IPS DF 6.9 (cell line): ENCODE measurements at regions not wholly inside any gene's neighbourhood (a gene's known extent, or its start where the extent isn't known, plus 50 kb on each side); places are given as distances from the start of the nearest gene placed in this dataset.
"Not testable (repeated sequence)": the region's sequence is repeated elsewhere in the genome, so short reads cannot be mapped to it uniquely, and the experiment has no call there.

ENCODE experiments used
- DNase-seq: peaks from one replicate; pipeline ENCODE4 v3.0.0-alpha.2; 2013; ENCODE audit warnings: low read depth, low spot score
- H3K27ac ChIP-seq: one replicate; pipeline ENCODE4 v1.5.1; 2013; ENCODE audit warnings: low read length, control low read depth
- H3K27me3 ChIP-seq: 2 replicates; pipeline ENCODE4 v1.6.1; 2013; ENCODE audit warnings: mild to moderate bottlenecking, low read length; ENCODE audit not compliant: control insufficient read depth, insufficient read depth
- H3K36me3 ChIP-seq: 2 replicates; pipeline ENCODE4 v1.6.1; 2013; ENCODE audit warnings: low read length; ENCODE audit not compliant: control insufficient read depth, insufficient read depth
- H3K4me1 ChIP-seq: 2 replicates; pipeline ENCODE4 v1.6.1; 2013; ENCODE audit warnings: low read length; ENCODE audit not compliant: control insufficient read depth, insufficient read depth
- H3K4me3 ChIP-seq: 2 replicates; pipeline ENCODE4 v1.5.1; 2013; ENCODE audit warnings: mild to moderate bottlenecking, low read length
- H3K9me3 ChIP-seq: 2 replicates; pipeline ENCODE4 v1.6.1; 2013; ENCODE audit warnings: low read length, inconsistent platforms; ENCODE audit not compliant: control insufficient read depth, insufficient read depth
- WGBS: extraction: QIAGEN DNeasy Blood & Tissue Kit; methylation state at CpG from one replicate; pipeline ENCODE4 v1.1.7; 2013; ENCODE audit warnings: mixed read lengths, missing lambda C conversion rate; ENCODE audit not compliant: insufficient read length, insufficient coverage; 5-methylcytosine and 5-hydroxymethylcytosine counted together

DNA sequence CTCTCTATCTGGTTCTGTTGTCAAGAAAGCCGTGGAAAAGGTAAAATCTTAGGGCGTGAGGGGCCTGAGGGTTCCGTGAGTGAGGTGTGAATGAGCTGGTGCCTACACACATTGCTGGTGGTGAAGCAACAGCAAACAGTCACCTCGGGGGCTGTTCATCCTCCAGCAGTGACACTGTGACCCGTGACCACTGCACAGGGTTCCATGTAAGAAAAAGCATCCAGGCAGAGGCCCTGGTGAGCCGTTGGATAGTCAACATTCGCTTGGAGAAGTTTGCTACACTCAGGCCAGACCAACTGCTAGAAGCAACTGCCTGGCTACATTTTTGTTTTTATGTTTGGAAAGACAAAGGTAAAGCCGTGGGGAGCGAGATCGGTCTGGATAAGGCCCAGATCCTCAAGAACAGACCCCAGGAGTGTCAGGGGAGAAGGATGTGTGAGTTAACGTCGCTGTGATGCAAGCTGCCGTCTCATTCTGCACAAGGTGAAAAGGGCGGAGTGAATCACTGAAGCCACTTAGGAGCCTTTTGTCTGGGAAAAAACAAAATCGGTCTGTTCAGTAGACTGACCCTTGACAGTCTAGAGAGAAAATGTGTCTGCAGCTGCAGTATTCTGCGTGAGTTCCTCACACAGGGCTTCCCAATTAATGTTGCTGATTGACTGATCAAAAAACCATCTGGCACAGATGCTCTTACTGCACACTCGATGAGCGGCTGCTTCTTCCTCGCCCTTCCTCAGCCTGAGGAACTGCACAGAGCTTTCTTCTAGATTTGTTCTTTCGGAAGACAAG, 404.0 kb downstream of the SMOC2 start:
- no CpG with 5 or more reads among the region's 20 CpGs for WGBS
- no peak for DNase-seq
- no peaks in the 10 kb centered on the region for H3K4me1 ChIP-seq

DNA sequence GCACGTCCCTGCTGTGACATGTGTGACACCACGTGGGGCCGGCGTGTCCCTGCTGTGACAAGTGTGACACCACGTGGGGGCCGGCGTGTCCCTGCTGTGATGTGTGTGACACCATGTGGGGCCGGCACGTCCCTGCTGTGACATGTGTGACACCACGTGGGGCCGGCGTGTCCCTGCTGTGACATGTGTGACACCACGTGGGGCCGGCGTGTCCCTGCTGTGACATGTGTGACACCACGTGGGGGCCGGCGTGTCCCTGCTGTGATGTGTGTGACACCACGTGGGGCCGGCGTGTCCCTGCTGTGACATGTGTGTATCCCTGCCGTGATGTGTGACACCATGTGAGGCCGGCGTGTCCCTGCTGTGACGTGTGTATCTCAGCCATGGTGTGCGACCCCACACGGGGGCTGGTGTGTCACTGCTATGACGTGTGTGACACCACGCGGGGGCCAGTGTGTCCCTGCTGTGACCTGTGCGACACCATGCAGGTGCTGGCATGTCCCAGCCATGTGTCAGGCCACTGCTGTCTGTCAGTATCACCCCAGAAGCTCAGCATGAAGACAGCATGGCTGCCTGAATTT, 401.7 kb downstream of the SMOC2 start:
- not testable (repeated sequence) for H3K27me3 ChIP-seq, DNase-seq, H3K4me1 ChIP-seq, H3K4me3 ChIP-seq, H3K36me3 ChIP-seq, H3K27ac ChIP-seq, H3K9me3 ChIP-seq
- no CpG with 5 or more reads among the region's 31 CpGs for whole genome bisulfite sequencing

More for the DNA sequence above, 404.0 kb downstream of the SMOC2 start:
- no peak overlapping the region for H3K27ac ChIP-seq
- H3K9me3 ChIP-seq, result no peaks in the 10 kb centered on the region
- H3K4me3 ChIP-seq, result no peak overlapping the region
- H3K27me3 ChIP-seq, result no peaks in the 10 kb centered on the region
- H3K36me3 ChIP-seq, result no peaks in the 10 kb centered on the region

DNA sequence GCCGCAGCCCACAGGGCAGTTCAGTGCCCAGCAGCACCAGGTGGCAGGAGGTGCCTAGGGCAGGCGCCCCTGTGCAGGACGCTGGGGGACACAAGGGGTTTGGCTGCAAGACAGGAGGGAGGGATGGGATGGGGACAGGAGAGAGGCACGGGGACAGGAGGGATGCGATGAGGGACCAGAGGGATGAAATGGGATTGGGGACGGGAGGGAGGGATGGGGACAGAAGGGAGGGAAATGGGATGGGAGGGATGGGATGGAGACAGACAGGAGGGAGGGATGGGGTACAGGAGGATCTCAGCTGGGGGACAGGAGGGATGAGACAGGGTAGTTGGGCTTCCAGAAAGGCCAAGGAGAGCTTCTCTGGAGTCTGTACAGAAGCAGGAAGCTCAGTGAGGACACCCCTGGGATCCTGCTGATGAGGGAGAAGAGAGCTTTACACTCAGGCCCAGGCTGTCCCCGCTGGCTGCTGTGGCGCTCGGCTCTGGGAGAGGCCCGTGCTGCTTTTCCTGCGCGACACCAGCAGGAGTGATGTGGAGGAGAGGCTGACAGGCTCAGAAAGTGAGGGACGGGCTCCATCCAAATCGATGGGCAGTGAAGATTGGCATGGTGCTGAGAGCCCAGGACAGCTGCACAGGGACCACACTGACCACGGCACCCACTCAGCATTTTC, 400.8 kb downstream of the SMOC2 start:
- DNase-seq, result no peak
- Histone ChIP-seq H3K27me3 (no peaks in the 10 kb centered on the region), H3K9me3 (no peaks in the 10 kb centered on the region), H3K4me1 (peaks cover 4% of the 10 kb centered on the region), H3K4me3 (no peak overlapping the region), H3K36me3 (no peaks in the 10 kb centered on the region), H3K27ac (no peak overlapping the region)
- no CpG with 5 or more reads among the region's 15 CpGs for WGBS

DNA sequence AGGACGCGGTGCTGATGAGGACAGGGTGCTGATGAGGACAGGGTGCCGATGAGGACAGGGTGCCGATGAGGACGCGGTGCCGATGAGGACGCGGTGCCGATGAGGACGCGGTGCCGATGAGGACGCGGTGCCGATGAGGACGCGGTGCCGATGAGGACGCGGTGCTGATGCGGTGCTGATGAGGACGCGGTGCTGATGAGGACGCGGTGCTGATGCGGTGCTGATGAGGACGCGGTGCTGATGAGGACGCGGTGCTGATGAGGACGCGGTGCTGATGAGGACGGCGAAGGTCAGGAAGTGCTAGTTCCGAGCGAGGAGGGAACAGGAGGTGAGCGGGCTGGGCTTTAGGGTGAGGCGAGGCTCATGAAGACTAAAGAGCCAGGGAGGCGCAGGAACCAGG, 399.9 kb downstream of the SMOC2 start:
- H3K4me3 ChIP-seq, H3K9me3 ChIP-seq, H3K36me3 ChIP-seq, H3K4me1 ChIP-seq, H3K27me3 ChIP-seq, H3K27ac ChIP-seq, DNase-seq: not testable (repeated sequence)
- WGBS, result no CpG with 5 or more reads among the region's 40 CpGs

DNA sequence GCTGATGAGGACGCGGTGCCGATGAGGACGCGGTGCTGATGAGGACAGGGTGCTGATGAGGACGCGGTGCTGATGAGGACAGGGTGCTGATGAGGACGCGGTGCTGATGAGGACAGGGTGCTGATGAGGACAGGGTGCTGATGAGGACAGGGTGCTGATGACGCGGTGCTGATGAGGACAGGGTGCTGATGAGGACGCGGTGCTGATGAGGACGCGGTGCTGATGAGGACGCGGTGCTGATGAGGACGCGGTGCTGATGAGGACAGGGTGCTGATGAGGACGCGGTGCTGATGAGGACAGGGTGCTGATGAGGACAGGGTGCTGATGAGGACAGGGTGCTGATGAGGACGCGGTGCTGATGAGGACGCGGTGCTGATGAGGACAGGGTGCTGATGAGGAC, 399.3 kb downstream of the SMOC2 start:
- no CpG with 5 or more reads among the region's 25 CpGs for WGBS
- H3K4me3 ChIP-seq, H3K9me3 ChIP-seq, H3K4me1 ChIP-seq, H3K27me3 ChIP-seq, DNase-seq, H3K36me3 ChIP-seq, H3K27ac ChIP-seq: not testable (repeated sequence)

DNA sequence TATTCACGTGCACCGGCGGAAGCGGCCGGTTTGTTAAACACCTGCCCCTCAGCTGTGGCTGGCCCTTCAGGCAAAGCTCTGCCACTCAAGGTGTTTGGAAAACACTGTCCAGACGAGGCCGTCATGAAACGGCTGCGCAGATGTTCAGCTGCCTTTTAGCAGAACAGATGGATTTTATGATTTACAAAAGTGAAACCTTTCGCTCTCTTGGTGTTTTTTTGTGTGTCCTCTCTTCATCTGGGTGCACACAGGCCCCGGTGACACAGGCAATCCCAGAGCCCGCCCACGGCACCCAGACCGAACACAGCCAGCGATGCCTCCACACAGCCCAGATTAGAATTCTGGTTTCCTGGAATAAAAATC, 397.0 kb downstream of the SMOC2 start:
- H3K27ac ChIP-seq, result no peak overlapping the region
- no peak for DNase-seq

DNA sequence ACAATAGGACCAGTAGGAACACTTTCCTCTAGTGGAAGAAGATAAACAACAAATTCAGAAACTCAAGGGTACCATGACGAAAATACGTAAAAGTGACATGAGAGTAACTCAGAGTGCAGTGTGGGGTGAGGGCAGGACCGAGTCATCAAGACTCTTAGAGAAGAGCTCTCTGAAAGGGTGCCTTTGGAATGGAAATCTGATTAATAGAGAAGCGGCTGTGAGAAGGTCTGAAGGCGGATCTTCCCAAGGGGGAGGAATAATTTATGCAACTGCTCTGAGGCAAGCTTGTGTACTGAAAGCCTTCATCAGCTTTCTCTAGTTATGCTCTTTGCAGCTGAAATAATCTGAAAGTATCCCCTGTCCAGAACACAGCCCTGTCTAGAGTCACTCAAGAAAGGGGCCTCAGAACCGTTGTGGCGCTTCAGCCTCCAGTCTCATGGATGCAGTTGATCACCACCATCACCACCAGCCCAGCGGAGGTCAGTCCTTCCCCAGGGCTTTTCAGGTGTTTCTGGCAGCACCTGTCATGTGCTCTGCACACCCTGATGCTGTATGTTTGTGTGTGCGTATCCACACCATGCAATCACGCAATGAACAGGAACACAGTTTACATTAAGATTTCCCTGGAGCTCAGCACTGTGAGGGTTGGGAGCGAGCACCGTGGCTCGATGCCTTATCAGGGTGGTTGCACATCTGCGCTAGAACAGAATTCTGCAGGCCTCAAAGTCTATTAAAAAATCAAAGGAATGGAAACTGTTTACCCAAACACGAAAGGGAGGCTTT, 396.5 kb downstream of the SMOC2 start:
- H3K27ac ChIP-seq, result no peak overlapping the region
- no peaks in the 10 kb centered on the region for H3K27me3 ChIP-seq
- H3K4me1 ChIP-seq, result peaks cover 8% of the 10 kb centered on the region
- no peak overlapping the region for H3K4me3 ChIP-seq
- DNase-seq, result no peak
- no CpG with 5 or more reads among the region's 15 CpGs for WGBS
- no peaks in the 10 kb centered on the region for H3K36me3 ChIP-seq
- no peaks in the 10 kb centered on the region for H3K9me3 ChIP-seq

More for the DNA sequence above, 397.0 kb downstream of the SMOC2 start:
- Histone ChIP-seq H3K9me3 (no peaks in the 10 kb centered on the region), H3K36me3 (no peaks in the 10 kb centered on the region), H3K4me1 (peaks cover 8% of the 10 kb centered on the region), H3K4me3 (no peak overlapping the region), H3K27me3 (no peaks in the 10 kb centered on the region)
- WGBS, result no CpG with 5 or more reads among the region's 15 CpGs

DNA sequence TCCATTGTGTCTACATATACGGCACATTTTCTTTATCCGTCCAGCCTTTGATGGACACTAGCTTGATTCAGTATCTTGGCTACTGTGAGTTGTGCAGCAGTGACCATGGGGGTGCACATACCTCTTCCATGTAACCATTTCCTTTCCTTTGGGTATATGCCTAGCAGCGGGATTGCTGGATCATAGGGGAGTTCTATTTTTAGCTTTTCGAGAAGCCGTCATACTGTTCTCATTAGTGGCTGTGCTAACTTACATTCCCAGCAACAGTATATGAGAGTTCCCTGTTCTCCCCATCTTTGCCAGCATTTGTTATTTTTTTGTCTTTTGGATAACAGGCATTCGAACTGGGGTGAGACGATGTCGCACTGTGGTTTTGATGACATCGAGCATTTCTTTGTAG, 395.0 kb downstream of the SMOC2 start:
- Histone ChIP-seq H3K9me3 (no peaks in the 10 kb centered on the region), H3K27me3 (no peaks in the 10 kb centered on the region), H3K27ac (no peak overlapping the region), H3K4me1 (peaks cover 8% of the 10 kb centered on the region), H3K4me3 (no peak overlapping the region), H3K36me3 (no peaks in the 10 kb centered on the region)
- no peak for DNase-seq
- WGBS, result no CpG with 5 or more reads among the region's 9 CpGs

DNA sequence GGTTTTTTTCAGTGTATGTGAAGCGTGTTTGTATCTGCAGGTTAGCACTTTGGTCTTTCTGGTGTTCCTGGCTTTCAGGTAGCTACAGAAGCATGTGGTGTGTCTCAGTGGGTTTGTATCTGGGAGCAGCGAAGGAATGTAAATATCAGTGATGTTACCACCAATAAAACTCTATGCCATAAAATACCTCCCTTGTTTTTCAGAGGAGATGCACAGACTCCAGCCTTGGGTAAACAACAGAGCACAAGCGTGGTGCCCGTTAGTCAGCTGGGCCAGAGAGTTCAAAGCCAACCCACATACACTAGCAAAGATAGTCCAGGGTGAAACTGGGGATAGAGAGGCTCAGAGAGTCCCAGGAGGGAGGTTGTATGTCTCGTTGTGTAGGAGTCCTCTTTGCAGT, 393.8 kb downstream of the SMOC2 start:
- no peaks in the 10 kb centered on the region for H3K36me3 ChIP-seq
- H3K4me3 ChIP-seq, result no peak overlapping the region
- H3K27ac ChIP-seq, result no peak overlapping the region
- H3K4me1 ChIP-seq, result peaks cover 8% of the 10 kb centered on the region
- WGBS, result 100% methylated on average over 1 of the region's 5 CpGs
- H3K27me3 ChIP-seq, result no peaks in the 10 kb centered on the region
- no peak for DNase-seq
- no peaks in the 10 kb centered on the region for H3K9me3 ChIP-seq

DNA sequence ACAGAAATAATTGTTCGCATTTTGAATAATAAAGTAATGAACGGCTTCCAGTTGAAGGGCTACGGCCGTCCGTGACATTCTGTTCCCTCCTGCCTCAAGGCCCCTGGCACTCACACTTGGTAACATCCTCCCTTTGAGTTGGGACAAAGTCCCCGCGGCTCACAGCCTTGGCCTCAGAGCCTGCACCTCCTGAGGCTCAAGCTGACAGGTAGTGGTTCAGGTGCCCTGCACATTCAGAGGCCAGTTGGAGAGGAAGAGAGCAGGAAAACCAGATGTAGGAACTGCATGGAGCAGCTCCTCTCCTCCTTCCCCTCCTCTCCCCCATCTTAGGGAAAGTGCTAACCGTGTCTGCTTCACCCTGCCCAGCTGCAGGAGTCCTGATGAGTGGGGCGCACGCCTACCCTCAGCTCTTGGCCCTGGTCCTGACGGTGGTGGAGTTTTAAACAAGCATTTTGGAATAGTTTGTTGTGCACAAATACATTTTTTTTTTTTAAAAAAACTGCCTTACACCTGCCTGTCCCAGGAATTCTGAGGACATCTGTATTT, 393.1 kb downstream of the SMOC2 start:
- Histone ChIP-seq H3K4me1 (peaks cover 8% of the 10 kb centered on the region), H3K36me3 (no peaks in the 10 kb centered on the region), H3K27me3 (no peaks in the 10 kb centered on the region), H3K9me3 (no peaks in the 10 kb centered on the region), H3K27ac (no peak overlapping the region), H3K4me3 (no peak overlapping the region)
- no CpG with 5 or more reads among the region's 11 CpGs for WGBS
- no peak for DNase-seq
